GM12872 (cell line): ENCODE measurements at regions not wholly inside any gene's neighbourhood (a gene's known extent, or its start where the extent isn't known, plus 50 kb on each side); places are given as distances from the start of the nearest gene placed in this dataset.

Source experiments
- TF ChIP-seq, protein P1 (sequence below): IDR thresholded peaks from 3 replicates; pipeline ENCODE4 v1.5.1; 2011; ENCODE audit warnings: low read depth, mild to moderate bottlenecking, low read length, moderate library complexity; ENCODE audit not compliant: insufficient read depth

- TF ChIP-seq, protein P1, sequence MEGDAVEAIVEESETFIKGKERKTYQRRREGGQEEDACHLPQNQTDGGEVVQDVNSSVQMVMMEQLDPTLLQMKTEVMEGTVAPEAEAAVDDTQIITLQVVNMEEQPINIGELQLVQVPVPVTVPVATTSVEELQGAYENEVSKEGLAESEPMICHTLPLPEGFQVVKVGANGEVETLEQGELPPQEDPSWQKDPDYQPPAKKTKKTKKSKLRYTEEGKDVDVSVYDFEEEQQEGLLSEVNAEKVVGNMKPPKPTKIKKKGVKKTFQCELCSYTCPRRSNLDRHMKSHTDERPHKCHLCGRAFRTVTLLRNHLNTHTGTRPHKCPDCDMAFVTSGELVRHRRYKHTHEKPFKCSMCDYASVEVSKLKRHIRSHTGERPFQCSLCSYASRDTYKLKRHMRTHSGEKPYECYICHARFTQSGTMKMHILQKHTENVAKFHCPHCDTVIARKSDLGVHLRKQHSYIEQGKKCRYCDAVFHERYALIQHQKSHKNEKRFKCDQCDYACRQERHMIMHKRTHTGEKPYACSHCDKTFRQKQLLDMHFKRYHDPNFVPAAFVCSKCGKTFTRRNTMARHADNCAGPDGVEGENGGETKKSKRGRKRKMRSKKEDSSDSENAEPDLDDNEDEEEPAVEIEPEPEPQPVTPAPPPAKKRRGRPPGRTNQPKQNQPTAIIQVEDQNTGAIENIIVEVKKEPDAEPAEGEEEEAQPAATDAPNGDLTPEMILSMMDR = no peak
Measured at GRCh38 chr2:104125096-104125495, 728.8 kb upstream of the POU3F3 start.

DNA sequence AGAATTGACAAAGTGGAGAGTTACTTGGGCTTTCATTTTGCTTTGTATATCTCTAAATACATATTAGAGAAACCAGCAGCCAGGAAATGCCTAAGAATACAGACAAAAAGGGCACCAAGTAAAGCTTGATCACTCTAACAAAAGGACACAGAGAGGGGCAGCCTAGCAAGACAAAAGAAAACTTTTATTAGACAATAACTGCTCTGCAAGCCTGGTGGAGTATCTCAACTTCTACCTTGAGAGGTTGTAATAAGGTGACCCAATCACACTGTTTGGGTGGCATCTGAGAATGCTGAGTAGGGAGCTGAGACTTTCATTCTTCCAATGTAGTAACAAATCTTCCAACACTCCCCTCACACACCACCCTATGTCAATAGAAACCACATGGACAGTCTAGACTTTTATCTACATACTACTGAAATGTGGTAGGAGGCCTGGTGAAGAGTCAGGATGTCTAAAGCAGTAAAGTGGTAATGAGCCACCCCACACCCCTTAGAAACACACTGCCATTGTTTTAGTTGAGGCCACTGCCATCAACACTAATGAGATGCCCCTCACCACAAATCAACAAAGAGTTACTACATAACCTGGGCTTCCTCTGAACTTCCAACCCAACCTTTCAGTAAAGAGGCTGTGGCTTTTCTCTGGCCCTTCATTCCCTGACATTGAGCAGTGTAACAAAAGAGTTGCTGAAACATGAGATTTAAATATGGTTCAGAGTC is 726.7 kb upstream of the POU3F3 start:
- TF ChIP-seq, protein P1 = no peak

- TF ChIP-seq, protein P1 = no peak
Measured at GRCh38 chr2:104140361-104140760, 713.6 kb upstream of the POU3F3 start.

DNA sequence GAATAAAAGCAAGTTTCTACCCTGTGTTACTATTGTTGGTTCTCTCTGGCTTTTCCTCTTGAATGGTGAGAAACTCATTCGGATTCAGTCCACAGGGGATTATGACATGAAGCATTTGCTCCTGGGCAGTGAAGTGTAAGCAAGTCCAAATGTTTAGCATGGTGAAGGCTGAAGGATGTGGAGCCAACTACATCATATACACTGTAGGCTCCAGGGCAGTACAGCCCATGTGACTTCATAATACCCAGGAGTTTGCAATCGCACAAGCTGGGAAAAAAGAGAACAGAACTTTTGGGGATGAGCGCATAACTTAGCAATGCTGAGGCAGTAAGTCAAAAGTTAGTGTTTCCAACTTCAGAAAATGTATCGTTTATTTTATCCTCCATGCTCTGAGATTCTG is 695.7 kb upstream of the POU3F3 start:
- TF ChIP-seq, protein P1 = no peak

- TF ChIP-seq, protein P1 = no peak
Measured at GRCh38 chr2:104163611-104164130, 690.2 kb upstream of the POU3F3 start.

DNA sequence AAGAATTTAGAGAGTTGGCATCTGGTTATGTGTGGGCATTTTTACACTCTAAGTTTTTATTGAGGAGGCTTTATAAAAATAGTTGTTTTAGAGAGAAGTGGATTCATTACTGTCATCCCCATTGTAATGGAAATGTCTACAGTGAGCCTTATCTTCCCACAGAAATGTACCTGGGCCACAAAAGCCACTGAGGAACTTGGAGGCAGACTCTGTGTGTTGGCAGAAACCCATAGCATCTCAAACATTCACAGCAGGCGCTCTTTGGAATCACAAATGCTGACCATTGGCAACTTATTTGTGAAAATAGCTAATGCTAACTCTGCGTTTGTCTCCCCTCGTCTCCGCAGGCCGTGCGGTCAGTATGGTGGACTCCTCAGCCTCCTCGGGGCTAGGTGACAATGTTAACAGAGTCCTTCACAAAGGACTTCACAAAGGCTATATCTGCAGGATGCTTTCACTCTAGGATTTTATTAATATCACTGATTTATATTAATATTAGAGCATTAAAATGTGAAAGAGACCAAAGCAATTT is 689.1 kb upstream of the POU3F3 start:
- TF ChIP-seq, protein P1 = no peak

GRCh38 chr2:104177179-104177578 is 676.7 kb upstream of the POU3F3 start:
- TF ChIP-seq, protein P1 = no peak
